Fibroblast of upper back skin (primary cell): ENCODE measurements at regions not wholly inside any gene's neighbourhood (a gene's known extent, or its start where the extent isn't known, plus 50 kb on each side); places are given as distances from the start of the nearest gene placed in this dataset.
"Not testable (repeated sequence)": the region's sequence is repeated elsewhere in the genome, so short reads cannot be mapped to it uniquely, and the experiment has no call there.

Experiments used
- DNase-seq: peaks from one replicate; pipeline ENCODE4 v3.0.0-alpha.2; 2013

- DNase-seq, result no peak
These were observed 216.0 kb downstream of the ANKRD30B start for GRCh38 chr18:14964002-14964401.

DNA sequence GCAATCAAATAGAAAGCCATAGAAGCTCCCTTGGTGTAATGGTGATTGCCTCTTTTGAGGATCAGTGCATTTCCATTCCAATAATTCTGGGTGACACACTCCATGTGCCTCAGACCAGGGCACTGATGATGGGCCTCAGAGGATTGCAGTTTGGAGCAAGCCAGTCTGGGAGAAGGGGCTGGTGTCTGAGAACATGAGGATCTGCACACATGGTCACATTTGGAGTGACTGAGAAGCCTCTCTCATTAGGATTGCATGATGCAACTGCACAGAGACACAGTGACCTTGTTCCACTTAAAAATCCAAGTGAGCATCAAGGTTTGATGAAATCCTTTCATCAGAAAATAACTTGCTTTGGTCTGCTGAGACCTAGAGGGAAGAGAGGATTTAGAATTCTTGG, 216.4 kb downstream of the ANKRD30B start:
- no peak for DNase-seq

- not testable (repeated sequence) for DNase-seq
These were observed 217.0 kb downstream of the ANKRD30B start for GRCh38 chr18:14964976-14965375.

- DNase-seq, result no peak
These were observed 217.6 kb downstream of the ANKRD30B start for GRCh38 chr18:14965553-14965952.

- not testable (repeated sequence) for DNase-seq
These were observed 219.3 kb downstream of the ANKRD30B start for GRCh38 chr18:14967246-14967645.

DNA sequence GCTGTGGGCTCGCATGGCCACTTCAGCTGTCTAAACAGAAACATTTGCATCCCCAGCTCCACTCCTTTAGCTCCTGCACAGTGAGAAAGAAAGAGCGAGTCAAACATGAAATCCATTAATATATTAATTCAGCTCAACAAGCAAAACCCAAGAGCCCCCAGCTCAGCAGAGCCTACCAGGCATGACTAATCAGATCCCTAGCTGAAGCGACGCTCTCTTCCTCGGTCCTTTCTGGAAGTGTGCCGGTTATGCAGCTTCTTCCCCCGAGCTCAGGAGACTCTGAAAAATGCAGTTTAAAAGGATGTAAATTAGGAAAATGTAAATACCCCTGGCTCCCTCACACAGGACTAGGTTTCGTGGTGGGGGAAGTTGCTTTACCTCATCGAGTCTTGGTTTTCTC, 221.5 kb downstream of the ANKRD30B start:
- DNase-seq, result peak; percentile 35

GRCh38 chr18:14970027-14970426, 222.1 kb downstream of the ANKRD30B start:
- peak; percentile 51 for DNase-seq

DNA sequence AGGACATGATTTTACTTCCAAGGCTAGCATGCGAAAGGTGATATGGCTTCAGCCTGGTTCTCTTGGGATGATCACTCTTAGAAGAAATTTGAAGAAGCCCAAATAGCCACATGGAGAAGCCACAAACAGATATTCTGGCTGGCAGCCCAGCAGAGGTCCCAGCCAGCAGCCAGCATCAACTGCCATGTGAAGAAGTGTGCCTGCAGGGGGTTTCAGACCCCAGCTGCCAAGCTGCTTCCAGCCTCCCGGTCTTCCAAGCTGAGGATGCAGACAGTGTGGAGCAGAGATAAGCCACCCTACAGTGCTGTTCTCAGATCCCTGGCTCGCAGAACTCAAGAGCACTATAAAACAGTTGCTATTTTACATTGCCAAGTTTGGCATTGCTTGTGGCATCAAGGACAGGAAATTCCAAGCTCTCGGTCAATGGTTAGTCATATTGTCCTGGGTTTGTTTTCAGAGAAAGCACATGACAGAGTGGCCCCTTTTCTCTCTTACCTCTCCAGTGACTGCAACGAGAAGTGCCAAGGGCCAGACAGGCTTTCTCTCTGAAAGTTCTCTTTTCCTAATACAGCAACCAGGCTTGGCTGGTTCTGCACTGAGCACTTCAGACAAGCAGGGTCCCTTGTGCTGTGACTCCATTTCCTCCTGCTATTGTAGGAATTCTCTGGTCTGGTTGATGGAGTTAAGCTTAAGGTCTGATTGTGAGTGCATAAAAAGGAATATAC, 223.7 kb downstream of the ANKRD30B start:
- DNase-seq, result peak; percentile 43

DNA sequence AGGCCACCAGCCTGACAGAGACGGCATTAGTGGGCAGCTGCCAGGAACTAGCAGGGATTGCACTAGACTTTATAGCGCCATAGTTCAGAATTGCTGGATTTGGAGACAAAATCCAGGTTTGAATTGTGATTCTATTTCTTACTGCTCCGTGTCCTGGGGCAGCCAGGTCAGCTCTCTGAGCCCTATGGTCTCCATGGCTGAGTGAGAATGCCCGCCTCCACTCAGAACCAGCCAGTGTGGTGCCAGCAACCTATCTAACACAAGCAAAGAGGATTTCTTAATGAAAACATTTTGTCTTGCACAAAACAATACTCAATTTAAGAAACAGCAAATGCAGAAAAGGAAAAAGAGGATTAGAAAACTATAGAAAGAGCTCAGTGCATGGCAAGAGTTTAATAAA, 225.4 kb downstream of the ANKRD30B start:
- DNase-seq, result not testable (repeated sequence)

DNA sequence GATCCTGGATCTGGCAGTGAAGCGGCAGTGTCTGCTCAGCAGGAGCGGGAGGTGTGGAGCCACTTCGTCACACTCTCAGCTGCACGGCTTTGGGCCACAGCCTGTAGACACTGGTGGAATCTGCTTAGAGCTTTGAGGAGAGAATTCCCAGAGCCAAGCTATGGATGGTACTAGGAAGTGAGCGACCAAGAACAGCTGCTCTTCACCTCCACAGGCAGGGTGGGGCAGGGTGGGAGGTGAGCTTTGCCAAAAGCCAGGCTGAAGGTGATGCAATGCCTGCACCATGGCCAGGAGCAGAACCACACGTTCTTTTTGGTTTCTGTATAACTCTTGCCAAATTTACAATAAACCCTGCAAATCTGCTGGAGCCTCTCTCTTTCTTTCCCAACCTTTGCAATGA, 226.1 kb downstream of the ANKRD30B start:
- no peak for DNase-seq

- DNase-seq, result no peak
These were observed 226.6 kb downstream of the ANKRD30B start for GRCh38 chr18:14974576-14974975.

GRCh38 chr18:14975431-14975830, 227.5 kb downstream of the ANKRD30B start:
- no peak for DNase-seq

DNA sequence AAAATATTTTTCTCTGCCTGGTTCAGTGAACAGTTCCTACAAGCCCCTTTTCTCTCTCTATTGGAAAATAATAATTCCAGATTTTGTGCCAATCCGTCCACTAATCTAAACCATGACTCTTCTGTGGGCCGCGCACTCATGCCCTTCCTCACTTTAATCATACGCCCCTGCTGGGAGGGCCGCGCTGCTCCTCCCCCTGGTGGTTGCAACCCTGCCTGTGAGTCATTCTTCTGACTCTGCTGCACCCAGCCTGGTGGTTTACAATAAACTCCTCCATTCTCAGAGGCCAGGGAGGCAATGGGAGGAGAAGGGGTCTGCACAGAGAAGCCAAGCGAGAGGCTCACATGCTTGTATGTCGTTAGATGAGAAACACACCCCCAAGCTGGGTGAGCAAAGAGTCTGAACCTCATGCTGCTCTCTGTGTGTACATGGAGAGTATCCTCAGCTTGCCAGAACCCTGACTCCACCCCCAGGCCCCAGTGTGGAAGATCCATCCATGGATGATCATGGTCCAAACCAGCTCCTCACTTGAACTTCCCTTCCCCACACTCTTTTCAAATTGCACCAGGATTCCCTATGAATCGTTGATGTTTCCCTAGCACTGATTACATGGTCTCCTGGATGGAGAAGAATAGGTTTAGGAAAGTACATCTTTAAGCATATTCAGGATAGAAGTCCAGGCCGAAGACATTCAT, 228.9 kb downstream of the ANKRD30B start:
- DNase-seq, result peak; percentile 58

DNA sequence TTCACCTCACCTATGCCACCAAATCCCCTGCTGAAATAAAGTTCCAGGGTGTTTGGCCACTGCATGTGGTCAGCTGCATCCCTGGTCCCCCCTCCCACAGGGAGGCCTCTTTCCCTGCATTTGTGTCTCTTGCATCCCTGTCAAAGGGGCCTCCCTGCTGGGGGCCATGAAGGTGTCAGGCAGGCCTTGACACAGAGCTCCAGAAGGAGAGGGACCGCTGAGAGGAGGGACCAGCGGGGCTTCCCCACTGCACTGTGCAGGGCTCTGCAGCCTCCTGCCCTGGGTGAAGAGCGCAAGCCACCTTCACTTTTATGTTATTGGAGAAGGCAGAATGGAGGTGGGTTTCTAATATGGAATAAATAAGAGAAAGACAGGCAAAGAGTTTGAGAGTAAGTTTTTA, 230.2 kb downstream of the ANKRD30B start:
- no peak for DNase-seq

DNA sequence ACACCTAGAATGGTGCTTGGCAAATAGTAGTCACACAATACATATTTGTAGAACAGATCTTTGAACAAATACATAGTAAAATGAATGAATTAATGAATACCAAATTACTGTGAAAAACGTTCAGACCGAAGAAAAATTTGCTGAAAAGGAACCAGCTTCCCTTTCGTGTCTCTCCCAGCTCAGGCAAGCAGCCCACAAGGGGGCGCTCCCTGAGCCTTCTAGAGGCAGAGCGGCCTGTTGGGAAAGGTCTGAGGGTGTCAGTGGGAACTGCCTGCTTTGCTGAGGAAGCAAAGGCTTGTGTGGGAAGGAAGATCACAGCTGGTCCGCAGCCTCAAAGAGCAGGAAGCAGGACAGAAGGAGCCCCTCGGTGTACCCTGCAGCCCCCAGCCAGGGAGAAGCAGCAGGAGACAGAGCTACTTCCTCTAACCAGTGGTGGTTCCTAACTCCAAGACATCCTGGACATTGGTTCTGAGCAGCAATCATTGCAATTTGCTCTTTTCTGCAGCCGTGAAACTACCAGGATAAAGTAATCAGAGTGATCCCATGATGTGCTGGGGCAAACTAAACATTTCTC, 231.1 kb downstream of the ANKRD30B start:
- peak; percentile 42 for DNase-seq

DNA sequence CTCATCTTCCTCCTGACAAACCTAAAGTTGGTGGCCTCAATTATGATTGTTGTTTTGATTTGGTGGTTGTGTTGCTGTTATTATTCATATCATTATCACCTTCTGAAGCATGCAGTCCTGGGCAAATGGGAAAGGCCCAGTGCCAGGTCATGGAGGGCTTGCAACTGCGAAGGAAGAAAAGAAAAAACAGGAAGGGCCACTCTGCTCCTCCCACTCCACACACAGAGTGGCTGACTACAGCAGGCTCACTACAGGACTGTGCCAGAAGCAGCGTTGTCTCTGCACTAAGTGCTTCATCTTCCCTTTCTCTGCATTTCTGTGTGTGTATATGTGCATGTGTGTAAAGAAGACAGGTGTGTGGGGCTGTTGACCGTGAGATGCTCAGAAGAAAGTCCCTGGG, 231.9 kb downstream of the ANKRD30B start:
- no peak for DNase-seq

DNA sequence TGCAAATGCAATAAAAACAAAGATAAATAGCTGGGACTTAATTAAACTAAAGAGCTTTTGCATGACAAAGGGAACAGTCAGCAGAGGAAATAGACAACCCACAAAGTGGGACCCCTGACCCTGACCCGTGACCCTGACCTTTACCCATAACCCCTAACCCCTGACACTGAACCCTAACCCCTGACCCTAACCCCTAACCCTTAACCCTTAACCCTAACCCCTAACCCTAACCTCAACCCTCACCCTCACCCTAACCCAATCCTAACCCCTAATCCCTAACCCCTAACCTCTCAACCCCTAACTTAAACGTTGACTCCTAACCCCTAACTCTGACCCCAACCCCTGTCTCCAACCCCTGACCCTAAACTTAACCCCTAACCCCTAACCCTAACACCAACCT, 236.6 kb downstream of the ANKRD30B start:
- not testable (repeated sequence) for DNase-seq

DNA sequence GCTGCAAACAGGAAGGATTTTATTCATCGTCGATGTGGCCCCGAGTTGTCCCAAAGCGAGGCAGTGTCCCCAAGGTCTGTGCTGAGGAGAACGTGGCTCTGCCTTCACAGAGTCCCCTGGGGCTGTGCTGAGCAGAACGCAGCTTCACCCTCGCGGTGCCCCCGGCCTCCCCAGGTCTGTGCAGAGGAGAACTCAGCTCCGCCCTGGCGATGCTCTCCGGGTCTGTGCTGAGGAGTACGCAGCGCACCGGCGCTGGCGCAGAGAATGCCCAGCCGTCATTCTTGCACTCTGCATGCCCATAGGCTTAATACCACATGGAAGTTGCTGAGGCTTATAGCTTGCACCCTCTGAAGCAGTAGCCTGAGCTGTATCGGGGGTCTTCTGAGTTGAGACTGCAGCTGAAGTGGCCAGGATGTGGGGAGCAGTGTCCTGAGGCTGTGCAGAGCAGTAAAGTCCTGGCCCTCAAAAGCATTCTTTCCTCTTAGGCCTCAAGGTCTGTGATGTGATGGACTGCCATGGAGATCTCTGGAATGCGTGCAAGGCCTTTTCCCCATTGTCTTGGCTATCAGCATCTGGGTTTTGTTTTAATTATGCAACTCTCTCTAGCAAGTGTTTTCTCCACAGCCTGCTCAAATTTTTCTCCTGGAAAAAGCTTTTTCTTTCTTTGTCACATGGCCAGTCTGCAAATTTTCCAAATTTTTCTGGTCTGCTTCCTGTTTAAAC, 237.5 kb downstream of the ANKRD30B start:
- DNase-seq, result peak; percentile 41

DNA sequence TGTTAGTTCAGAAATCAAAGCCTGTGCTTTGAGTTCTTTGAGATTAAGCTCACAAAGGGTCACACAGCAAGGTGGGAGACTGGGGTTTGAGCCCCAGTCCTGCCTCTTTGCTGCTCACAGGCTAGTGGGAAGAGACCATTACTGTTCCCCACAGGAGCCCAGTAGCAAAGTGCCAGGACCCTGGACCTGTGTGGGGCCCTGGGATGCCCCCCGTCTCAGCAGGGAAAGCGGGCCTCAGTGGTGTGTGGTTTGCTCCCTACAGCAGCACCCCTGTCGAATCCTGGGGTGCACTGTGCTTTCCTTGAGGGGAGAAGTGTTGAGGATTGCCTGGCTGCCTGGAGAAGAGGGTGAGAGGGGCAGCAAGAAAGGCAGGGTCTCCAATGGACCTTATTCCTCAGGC, 239.4 kb downstream of the ANKRD30B start:
- DNase-seq, result not testable (repeated sequence)

DNA sequence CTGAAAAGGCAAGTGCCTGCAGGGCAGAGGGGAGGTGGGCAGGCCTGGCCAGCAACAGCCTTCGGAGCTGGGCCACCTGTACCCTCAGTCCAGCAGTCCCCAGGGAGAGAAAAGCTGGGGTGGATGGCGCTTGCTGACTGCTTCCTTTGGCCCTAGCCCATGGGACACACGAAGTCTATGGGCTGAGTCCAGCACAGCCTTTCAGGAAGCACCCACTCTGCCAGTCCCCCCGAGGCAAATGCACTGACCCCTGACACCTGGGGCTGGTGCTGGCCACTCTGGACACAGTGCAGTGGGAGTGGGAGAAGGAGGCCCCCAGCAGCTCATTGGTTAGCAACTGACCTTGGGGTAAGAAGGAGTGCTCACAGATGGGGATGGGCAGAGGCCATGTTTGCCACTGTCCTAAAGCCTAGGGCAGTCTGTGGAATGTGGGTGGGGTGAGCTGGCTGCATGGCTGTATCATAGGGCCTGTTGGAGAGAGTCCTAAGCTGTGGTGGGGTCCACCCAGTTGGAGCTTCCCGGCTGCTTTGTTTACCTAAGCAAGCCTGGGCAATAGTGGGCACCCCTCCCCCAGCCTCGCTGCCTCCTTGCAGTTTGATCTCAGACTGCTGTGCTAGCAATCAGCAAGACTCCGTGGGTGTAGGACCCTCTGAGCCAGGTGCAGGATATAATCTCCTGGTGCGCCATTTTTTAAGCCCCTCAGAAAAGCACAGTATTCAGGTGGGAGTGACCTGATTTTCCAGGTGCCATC, 240.2 kb downstream of the ANKRD30B start:
- DNase-seq, result not testable (repeated sequence)

DNA sequence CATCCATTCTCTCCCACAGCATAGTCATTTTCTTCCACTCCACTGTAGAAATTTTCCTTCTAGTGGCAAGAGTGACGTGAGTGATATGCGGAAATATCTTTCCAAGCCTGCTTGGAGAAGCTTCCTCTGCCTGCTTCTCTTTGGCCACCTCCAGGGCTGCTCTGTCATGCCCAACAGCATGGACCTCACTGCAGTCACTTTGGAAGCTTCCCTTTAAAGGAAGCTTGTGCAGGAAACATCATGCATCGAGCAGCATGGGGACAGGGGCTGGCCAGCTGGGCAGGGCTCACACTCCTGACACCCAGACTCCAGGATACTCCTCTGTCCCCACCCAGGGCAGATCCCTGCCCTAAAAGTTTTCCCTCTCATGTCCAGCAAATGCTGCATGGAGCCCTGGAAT, 241.6 kb downstream of the ANKRD30B start:
- not testable (repeated sequence) for DNase-seq

GRCh38 chr18:14991934-14992445, 244.0 kb downstream of the ANKRD30B start:
- not testable (repeated sequence) for DNase-seq
